Memory B cell (primary cell): ENCODE measurements at regions not wholly inside any gene's neighbourhood (a gene's known extent, or its start where the extent isn't known, plus 50 kb on each side); places are given as distances from the start of the nearest gene placed in this dataset.

Source experiments
- ATAC-seq: fragments of 150-1000 bp; cut with Tn5 transposase; 2 replicates; pipeline ENCODE4 v1.10.0; 2021; ENCODE audit warnings: low read depth, mild to moderate bottlenecking, moderate library complexity
- DNase-seq, 2 donors: peaks; one replicate each; pipeline ENCODE4 v3.0.0; 2022; ENCODE audit warnings: low spot score in 2 of 2
- H3K27ac Mint-ChIP-seq: one replicate; pipeline ENCODE4 v1.8.0; 2022; ENCODE audit warnings: mild to moderate bottlenecking, moderate library complexity, mixed read lengths
- H3K27me3 Mint-ChIP-seq: one replicate; pipeline ENCODE4 v1.8.0; 2022; ENCODE audit warnings: mixed read lengths
- H3K36me3 Mint-ChIP-seq: one replicate; pipeline ENCODE4 v1.8.0; 2022; ENCODE audit warnings: mild to moderate bottlenecking, mixed read lengths
- H3K4me1 Mint-ChIP-seq: one replicate; pipeline ENCODE4 v1.8.0; 2022; ENCODE audit warnings: mixed read lengths
- H3K4me3 Mint-ChIP-seq: one replicate; pipeline ENCODE4 v1.8.0; 2022; ENCODE audit warnings: mild to moderate bottlenecking, moderate library complexity, mixed read lengths
- H3K9me3 Mint-ChIP-seq: one replicate; pipeline ENCODE4 v1.8.0; 2022; ENCODE audit warnings: mixed read lengths

- Mint-ChIP-seq H3K4me3 (no peak overlapping the region), H3K27ac (no peak overlapping the region), H3K4me1 (no peaks in the 10 kb centered on the region), H3K36me3 (no peaks in the 10 kb centered on the region), H3K9me3 (no peaks in the 10 kb centered on the region), H3K27me3 (peaks cover 6% of the 10 kb centered on the region)
- ATAC-seq (no peak), DNase-seq (no peak)
Measured at GRCh38 chr4:138055890-138056289, 186.3 kb downstream of the SLC7A11 start.

- DNase-seq: no peak
- H3K4me3 Mint-ChIP-seq: no peak overlapping the region
- peaks cover 3% of the 10 kb centered on the region for H3K4me1 Mint-ChIP-seq
- ATAC-seq: no peak
- no peak overlapping the region for H3K27ac Mint-ChIP-seq
- no peaks in the 10 kb centered on the region for H3K9me3 Mint-ChIP-seq
- H3K27me3 Mint-ChIP-seq: peaks cover 3% of the 10 kb centered on the region
- no peaks in the 10 kb centered on the region for H3K36me3 Mint-ChIP-seq
Measured at GRCh38 chr4:138053641-138054301, 188.4 kb downstream of the SLC7A11 start.

- ATAC-seq (no peak), DNase-seq (no peak)
- H3K4me1 Mint-ChIP-seq: peaks cover 3% of the 10 kb centered on the region
- no peaks in the 10 kb centered on the region for H3K9me3 Mint-ChIP-seq
- no peaks in the 10 kb centered on the region for H3K36me3 Mint-ChIP-seq
- no peak overlapping the region for H3K4me3 Mint-ChIP-seq
- peaks cover 3% of the 10 kb centered on the region for H3K27me3 Mint-ChIP-seq
- no peak overlapping the region for H3K27ac Mint-ChIP-seq
Measured at GRCh38 chr4:138052806-138053632, 189.1 kb downstream of the SLC7A11 start.

- no peak for ATAC-seq
- Mint-ChIP-seq H3K27ac (no peak overlapping the region), H3K9me3 (no peaks in the 10 kb centered on the region), H3K4me3 (no peak overlapping the region), H3K27me3 (peaks cover 3% of the 10 kb centered on the region), H3K4me1 (peaks cover 3% of the 10 kb centered on the region), H3K36me3 (no peaks in the 10 kb centered on the region)
- DNase-seq: no peak
Measured at GRCh38 chr4:138051157-138051556, 191.0 kb downstream of the SLC7A11 start.

GRCh38 chr4:138050601-138051000, 191.5 kb downstream of the SLC7A11 start:
- H3K4me1 Mint-ChIP-seq: peaks cover 3% of the 10 kb centered on the region
- H3K4me3 Mint-ChIP-seq: no peak overlapping the region
- no peak for DNase-seq
- H3K9me3 Mint-ChIP-seq: no peaks in the 10 kb centered on the region
- H3K27ac Mint-ChIP-seq: no peak overlapping the region
- no peak for ATAC-seq
- H3K27me3 Mint-ChIP-seq: peaks cover 4% of the 10 kb centered on the region
- H3K36me3 Mint-ChIP-seq: no peaks in the 10 kb centered on the region

- DNase-seq (no peak), ATAC-seq (no peak)
- Mint-ChIP-seq H3K9me3 (no peaks in the 10 kb centered on the region), H3K4me1 (peaks cover 3% of the 10 kb centered on the region), H3K4me3 (no peak overlapping the region), H3K36me3 (no peaks in the 10 kb centered on the region), H3K27me3 (peaks cover 1% of the 10 kb centered on the region), H3K27ac (no peak overlapping the region)
Measured at GRCh38 chr4:138049355-138049754, 192.8 kb downstream of the SLC7A11 start.

- H3K27ac Mint-ChIP-seq: no peak overlapping the region
- DNase-seq (no peak), ATAC-seq (no peak)
- peaks cover 1% of the 10 kb centered on the region for H3K27me3 Mint-ChIP-seq
- H3K4me1 Mint-ChIP-seq: peaks cover 3% of the 10 kb centered on the region
- H3K4me3 Mint-ChIP-seq: no peak overlapping the region
- H3K9me3 Mint-ChIP-seq: no peaks in the 10 kb centered on the region
- H3K36me3 Mint-ChIP-seq: no peaks in the 10 kb centered on the region
Measured at GRCh38 chr4:138047290-138047689, 194.9 kb downstream of the SLC7A11 start.

GRCh38 chr4:138045036-138045435, 197.1 kb downstream of the SLC7A11 start:
- Mint-ChIP-seq H3K27me3 (peaks cover 1% of the 10 kb centered on the region), H3K4me1 (peaks cover 2% of the 10 kb centered on the region), H3K27ac (no peak overlapping the region), H3K9me3 (no peaks in the 10 kb centered on the region), H3K36me3 (no peaks in the 10 kb centered on the region), H3K4me3 (no peak overlapping the region)
- ATAC-seq (no peak), DNase-seq (no peak)

- H3K4me1 Mint-ChIP-seq: peaks cover 9% of the 10 kb centered on the region
- H3K36me3 Mint-ChIP-seq: no peaks in the 10 kb centered on the region
- DNase-seq: no peak
- no peak overlapping the region for H3K27ac Mint-ChIP-seq
- ATAC-seq: no peak
- no peaks in the 10 kb centered on the region for H3K27me3 Mint-ChIP-seq
- H3K4me3 Mint-ChIP-seq: no peak overlapping the region
- no peaks in the 10 kb centered on the region for H3K9me3 Mint-ChIP-seq
Measured at GRCh38 chr4:138039010-138039409, 203.1 kb downstream of the SLC7A11 start.

GRCh38 chr4:138037696-138038095, 204.5 kb downstream of the SLC7A11 start:
- H3K36me3 Mint-ChIP-seq: no peaks in the 10 kb centered on the region
- no peak overlapping the region for H3K4me3 Mint-ChIP-seq
- ATAC-seq (no peak), DNase-seq (no peak)
- H3K27me3 Mint-ChIP-seq: no peaks in the 10 kb centered on the region
- peaks cover 9% of the 10 kb centered on the region for H3K4me1 Mint-ChIP-seq
- H3K9me3 Mint-ChIP-seq: no peaks in the 10 kb centered on the region
- no peak overlapping the region for H3K27ac Mint-ChIP-seq

- Mint-ChIP-seq H3K4me1 (peaks cover 9% of the 10 kb centered on the region), H3K9me3 (no peaks in the 10 kb centered on the region), H3K36me3 (no peaks in the 10 kb centered on the region), H3K27ac (no peak overlapping the region), H3K4me3 (no peak overlapping the region), H3K27me3 (no peaks in the 10 kb centered on the region)
- ATAC-seq (peak; percentile 99), DNase-seq (peak; percentile 32 to 66)
Measured at GRCh38 chr4:138035781-138036258, 206.3 kb downstream of the SLC7A11 start.

- H3K4me3 Mint-ChIP-seq: no peak overlapping the region
- H3K27me3 Mint-ChIP-seq: no peaks in the 10 kb centered on the region
- no peak for ATAC-seq
- DNase-seq: no peak
- H3K9me3 Mint-ChIP-seq: no peaks in the 10 kb centered on the region
- H3K4me1 Mint-ChIP-seq: peaks cover 9% of the 10 kb centered on the region
- H3K36me3 Mint-ChIP-seq: no peaks in the 10 kb centered on the region
- H3K27ac Mint-ChIP-seq: peak overlapping the region; percentile 41
Measured at GRCh38 chr4:138034871-138035270, 207.3 kb downstream of the SLC7A11 start.

- DNase-seq: no peak
- Mint-ChIP-seq H3K9me3 (no peaks in the 10 kb centered on the region), H3K27me3 (no peaks in the 10 kb centered on the region), H3K4me3 (no peak overlapping the region), H3K4me1 (peaks cover 9% of the 10 kb centered on the region), H3K27ac (no peak overlapping the region), H3K36me3 (no peaks in the 10 kb centered on the region)
- ATAC-seq: no peak
Measured at GRCh38 chr4:138032222-138032621, 209.9 kb downstream of the SLC7A11 start.

GRCh38 chr4:138030375-138030774, 211.8 kb downstream of the SLC7A11 start:
- Mint-ChIP-seq H3K27me3 (no peaks in the 10 kb centered on the region), H3K27ac (no peak overlapping the region), H3K9me3 (no peaks in the 10 kb centered on the region), H3K4me1 (peaks cover 5% of the 10 kb centered on the region), H3K36me3 (no peaks in the 10 kb centered on the region), H3K4me3 (no peak overlapping the region)
- DNase-seq (no peak), ATAC-seq (no peak)
